Activated naive CD4-positive, alpha-beta T cell treated with anti-CD3 and anti-CD28 coated beads, Interleukin-2, amount 10 ng/mL, durations not matched to agents 7 days and 5 days (primary cell): ENCODE measurements at regions not wholly inside any gene's neighbourhood (a gene's known extent, or its start where the extent isn't known, plus 50 kb on each side); places are given as distances from the start of the nearest gene placed in this dataset.

Experiments
- CTCF ChIA-PET: fragments of 350-600 bp; sonication (Branson Sonifier 250); formaldehyde crosslinking; loops from one replicate; lab custom pipeline; 2021; ENCODE audit warnings: antibody characterized with exemption; lab: Charles Lee
- DNase-seq: peaks from one replicate; pipeline ENCODE4 v3.0.0-alpha.2; 2020
- H3K27ac Mint-ChIP-seq: one replicate; pipeline ENCODE4 v1.8.0; 2021; ENCODE audit warnings: mild to moderate bottlenecking, moderate library complexity, mixed read lengths
- H3K27me3 Mint-ChIP-seq: one replicate; pipeline ENCODE4 v1.8.0; 2021; ENCODE audit warnings: mild to moderate bottlenecking, mixed read lengths
- H3K36me3 Mint-ChIP-seq: one replicate; pipeline ENCODE4 v1.8.0; 2021; ENCODE audit warnings: mixed read lengths
- H3K4me1 Mint-ChIP-seq: one replicate; pipeline ENCODE4 v1.8.0; 2021; ENCODE audit warnings: mixed read lengths
- H3K4me3 Mint-ChIP-seq: one replicate; pipeline ENCODE4 v1.8.0; 2021; ENCODE audit warnings: mild to moderate bottlenecking, moderate library complexity, mixed read lengths
- H3K9me3 Mint-ChIP-seq: one replicate; pipeline ENCODE4 v1.8.0; 2021; ENCODE audit warnings: mixed read lengths

- no peak overlapping the region for H3K27ac Mint-ChIP-seq
- H3K36me3 Mint-ChIP-seq = no peaks in the 10 kb centered on the region
- CTCF ChIA-PET = interaction anchor here (0.5 to 1.6 kb wide), 2 partner anchors 30 to 1404 kb away, joined by 3 to 4 read pairs; no protein-coding TSS in a partner anchor
- H3K9me3 Mint-ChIP-seq = no peaks in the 10 kb centered on the region
- no peak for DNase-seq
- peaks cover 21% of the 10 kb centered on the region for H3K27me3 Mint-ChIP-seq
- no peaks in the 10 kb centered on the region for H3K4me1 Mint-ChIP-seq
- no peak overlapping the region for H3K4me3 Mint-ChIP-seq
Observed at GRCh38 chr12:75881920-75882319, 149.7 kb downstream of the PHLDA1 start.

- Mint-ChIP-seq H3K36me3 (no peaks in the 10 kb centered on the region), H3K27me3 (peaks cover 10% of the 10 kb centered on the region), H3K4me3 (no peak overlapping the region), H3K27ac (no peak overlapping the region), H3K4me1 (peaks cover 3% of the 10 kb centered on the region), H3K9me3 (no peaks in the 10 kb centered on the region)
- DNase-seq = no peak
- CTCF ChIA-PET = no interaction called here
Observed at GRCh38 chr12:75877763-75878621, 153.6 kb downstream of the PHLDA1 start.

DNA sequence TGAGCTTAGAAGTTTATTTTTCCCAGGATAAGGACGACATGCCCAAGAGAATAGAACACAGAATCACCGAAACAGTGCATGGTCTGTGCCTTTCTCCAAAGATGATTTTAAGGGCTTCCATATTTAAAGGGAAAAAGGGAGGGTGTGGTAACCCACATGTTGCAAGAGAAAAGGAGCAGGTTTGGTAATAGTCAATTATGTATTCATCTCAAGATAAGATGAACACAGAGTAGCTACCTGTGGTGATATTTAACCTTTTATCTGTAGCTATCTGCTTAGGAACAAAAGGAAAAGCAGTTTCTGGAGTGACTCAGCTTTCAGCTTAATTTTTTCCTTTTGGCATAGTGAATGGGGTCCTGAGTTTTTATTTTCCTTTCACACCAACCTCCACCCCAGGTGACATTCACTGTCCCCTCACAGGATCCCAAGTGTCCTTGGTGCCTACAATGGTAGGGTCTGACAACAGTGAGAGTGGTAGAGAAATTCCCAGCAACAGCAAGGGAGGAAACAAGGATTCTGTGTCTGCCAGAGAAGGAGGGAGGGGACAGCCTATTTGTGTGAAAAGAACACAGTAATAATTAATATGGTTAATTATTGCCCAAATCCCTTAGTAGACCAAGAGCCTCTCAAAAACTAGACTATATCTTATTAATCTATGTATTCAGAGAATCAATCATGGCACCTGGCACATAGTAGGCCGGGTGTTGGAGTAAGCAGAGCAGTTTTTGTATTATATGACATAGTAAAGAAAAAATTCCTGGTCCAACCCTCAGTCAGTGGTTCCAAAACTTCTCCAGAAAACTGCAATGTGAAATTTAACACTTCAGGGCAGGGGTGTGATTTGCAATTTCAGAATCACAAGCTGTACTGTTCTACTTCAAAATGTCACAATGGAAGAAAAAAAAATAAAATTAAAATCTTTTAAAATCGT, 154.5 kb downstream of the PHLDA1 start:
- CTCF ChIA-PET = no interaction called here
- no peak for DNase-seq
- Mint-ChIP-seq H3K27me3 (peaks cover 13% of the 10 kb centered on the region), H3K27ac (no peak overlapping the region), H3K36me3 (no peaks in the 10 kb centered on the region), H3K4me1 (peaks cover 3% of the 10 kb centered on the region), H3K4me3 (no peak overlapping the region), H3K9me3 (no peaks in the 10 kb centered on the region)

GRCh38 chr12:75874441-75874840, 157.1 kb downstream of the PHLDA1 start:
- peaks cover 3% of the 10 kb centered on the region for H3K4me1 Mint-ChIP-seq
- H3K36me3 Mint-ChIP-seq = no peaks in the 10 kb centered on the region
- no peak overlapping the region for H3K27ac Mint-ChIP-seq
- peaks cover 13% of the 10 kb centered on the region for H3K27me3 Mint-ChIP-seq
- CTCF ChIA-PET = interaction anchor here (0.5 kb wide), 1 partner anchor 23 kb away, joined by 3 read pairs; no protein-coding TSS in a partner anchor
- no peaks in the 10 kb centered on the region for H3K9me3 Mint-ChIP-seq
- DNase-seq = no peak
- H3K4me3 Mint-ChIP-seq = no peak overlapping the region

DNA sequence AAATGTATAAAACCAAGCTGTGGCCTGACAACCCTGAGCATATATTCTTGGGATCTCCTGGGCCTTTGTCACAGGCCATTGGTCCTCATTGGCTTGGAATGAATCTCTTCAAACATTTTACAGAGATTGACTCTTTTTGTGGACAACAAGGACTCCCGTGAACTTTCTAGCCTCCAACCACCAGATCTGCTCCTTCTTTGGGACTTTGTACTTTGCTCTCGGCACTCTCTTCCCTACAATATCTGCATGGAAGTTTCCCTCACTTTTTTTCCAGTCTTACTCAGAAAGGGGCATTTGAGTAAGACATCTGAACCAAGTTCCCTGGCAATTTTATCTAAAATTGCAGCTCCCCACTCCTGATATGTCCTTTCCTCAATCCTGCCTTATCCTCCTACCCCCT, 158.8 kb downstream of the PHLDA1 start:
- peaks cover 8% of the 10 kb centered on the region for H3K27me3 Mint-ChIP-seq
- no peak overlapping the region for H3K27ac Mint-ChIP-seq
- H3K36me3 Mint-ChIP-seq = no peaks in the 10 kb centered on the region
- DNase-seq = no peak
- no peak overlapping the region for H3K4me3 Mint-ChIP-seq
- peaks cover 3% of the 10 kb centered on the region for H3K4me1 Mint-ChIP-seq
- CTCF ChIA-PET = no interaction called here
- H3K9me3 Mint-ChIP-seq = no peaks in the 10 kb centered on the region

DNA sequence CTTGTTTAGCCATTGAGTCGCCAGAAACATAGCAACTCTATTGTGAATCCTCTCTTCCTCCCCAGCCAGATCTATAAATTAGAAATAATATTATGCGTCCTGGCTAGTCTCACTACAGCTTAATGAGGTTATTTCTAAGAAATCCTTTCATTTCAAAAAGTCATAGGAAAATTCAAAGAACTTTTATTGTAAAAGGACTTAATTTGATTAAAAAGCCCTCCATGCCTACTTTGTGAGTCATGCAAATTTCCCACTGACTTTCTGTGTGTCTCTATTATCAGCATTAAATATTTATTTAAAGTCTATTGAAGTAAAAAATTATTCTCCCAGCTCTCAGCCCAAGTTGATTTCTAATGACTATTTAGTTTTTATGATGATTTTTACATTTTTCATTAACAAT, 160.7 kb downstream of the PHLDA1 start:
- no peaks in the 10 kb centered on the region for H3K9me3 Mint-ChIP-seq
- CTCF ChIA-PET = interaction anchor here (0.6 kb wide), 1 partner anchor 257 kb away, joined by 4 read pairs; no protein-coding TSS in a partner anchor
- H3K36me3 Mint-ChIP-seq = no peaks in the 10 kb centered on the region
- peaks cover 4% of the 10 kb centered on the region for H3K27me3 Mint-ChIP-seq
- H3K27ac Mint-ChIP-seq = no peak overlapping the region
- DNase-seq = no peak
- peaks cover 11% of the 10 kb centered on the region for H3K4me1 Mint-ChIP-seq
- no peak overlapping the region for H3K4me3 Mint-ChIP-seq

DNA sequence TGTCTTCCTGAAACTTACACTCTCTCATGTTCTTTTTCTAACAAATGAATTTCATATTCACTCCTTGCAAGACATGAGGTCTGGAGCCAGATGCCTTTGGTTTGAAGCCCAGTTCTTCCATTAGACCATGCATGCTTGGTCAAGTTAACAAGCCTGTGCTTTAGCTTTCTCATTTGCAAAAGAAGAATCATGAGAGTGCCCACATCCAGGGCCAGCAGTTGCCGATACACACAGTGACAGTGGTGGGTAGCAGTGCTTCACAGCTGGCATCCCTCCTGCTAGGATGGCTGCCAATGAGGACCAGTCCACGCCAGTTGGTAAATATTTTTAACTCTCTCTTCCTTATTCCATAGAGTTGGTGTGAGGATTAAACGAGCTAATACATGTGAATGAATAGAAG, 163.1 kb downstream of the PHLDA1 start:
- H3K36me3 Mint-ChIP-seq = no peaks in the 10 kb centered on the region
- no peak overlapping the region for H3K4me3 Mint-ChIP-seq
- no peak overlapping the region for H3K27ac Mint-ChIP-seq
- CTCF ChIA-PET = no interaction called here
- peaks cover 7% of the 10 kb centered on the region for H3K27me3 Mint-ChIP-seq
- H3K9me3 Mint-ChIP-seq = no peaks in the 10 kb centered on the region
- peaks cover 8% of the 10 kb centered on the region for H3K4me1 Mint-ChIP-seq
- no peak for DNase-seq

- no peak for DNase-seq
Observed at GRCh38 chr12:75865315-75865714, 166.3 kb downstream of the PHLDA1 start.

DNA sequence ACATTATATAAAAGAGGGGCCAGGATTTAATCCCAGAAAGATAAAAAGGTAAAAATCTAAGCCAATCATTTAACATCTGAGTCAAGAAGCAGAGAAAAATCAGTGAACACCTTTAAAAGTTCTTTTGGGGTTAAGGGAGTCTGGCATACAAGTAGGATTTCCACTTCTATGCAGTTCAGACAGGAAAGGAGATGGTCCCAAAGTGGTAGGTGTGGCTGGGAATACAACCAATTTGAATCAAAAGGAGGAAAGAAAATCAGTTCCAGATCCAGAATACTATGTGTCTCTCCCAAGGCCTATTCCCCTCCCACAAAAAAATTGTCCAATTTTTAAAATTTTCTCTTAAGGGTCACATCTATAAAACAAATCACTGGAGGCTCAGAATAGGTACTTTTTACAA, 167.4 kb downstream of the PHLDA1 start:
- Mint-ChIP-seq H3K4me1 (peaks cover 8% of the 10 kb centered on the region), H3K27me3 (peaks cover 4% of the 10 kb centered on the region), H3K4me3 (no peak overlapping the region), H3K36me3 (no peaks in the 10 kb centered on the region), H3K27ac (no peak overlapping the region), H3K9me3 (no peaks in the 10 kb centered on the region)
- CTCF ChIA-PET = no interaction called here
- no peak for DNase-seq

More at GRCh38 chr12:75865315-75865714, 166.3 kb downstream of the PHLDA1 start:
- Mint-ChIP-seq H3K4me1 (peaks cover 8% of the 10 kb centered on the region), H3K27ac (no peak overlapping the region), H3K36me3 (no peaks in the 10 kb centered on the region), H3K27me3 (peaks cover 4% of the 10 kb centered on the region), H3K9me3 (no peaks in the 10 kb centered on the region), H3K4me3 (no peak overlapping the region)
- CTCF ChIA-PET = no interaction called here

DNA sequence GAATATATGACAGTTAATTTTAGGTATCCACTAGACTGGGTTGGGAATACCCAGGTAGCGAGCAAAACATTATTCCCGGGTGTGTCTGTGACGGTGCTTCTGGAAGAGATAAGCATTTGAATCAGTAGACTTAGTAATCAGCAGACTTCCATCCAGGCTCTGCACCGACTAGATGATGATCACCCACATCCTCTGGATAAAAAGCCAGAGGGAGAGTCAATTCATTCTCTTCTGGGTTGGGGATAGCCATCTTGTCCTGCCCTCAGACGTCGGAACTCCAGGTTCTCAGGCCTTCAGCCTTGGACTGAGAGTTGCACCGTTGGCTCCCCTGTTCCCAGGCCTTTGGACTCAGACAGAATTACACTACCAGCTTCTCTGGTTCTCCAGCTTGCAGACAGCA, 168.0 kb downstream of the PHLDA1 start:
- no peak overlapping the region for H3K4me3 Mint-ChIP-seq
- H3K27me3 Mint-ChIP-seq = peaks cover 4% of the 10 kb centered on the region

DNA sequence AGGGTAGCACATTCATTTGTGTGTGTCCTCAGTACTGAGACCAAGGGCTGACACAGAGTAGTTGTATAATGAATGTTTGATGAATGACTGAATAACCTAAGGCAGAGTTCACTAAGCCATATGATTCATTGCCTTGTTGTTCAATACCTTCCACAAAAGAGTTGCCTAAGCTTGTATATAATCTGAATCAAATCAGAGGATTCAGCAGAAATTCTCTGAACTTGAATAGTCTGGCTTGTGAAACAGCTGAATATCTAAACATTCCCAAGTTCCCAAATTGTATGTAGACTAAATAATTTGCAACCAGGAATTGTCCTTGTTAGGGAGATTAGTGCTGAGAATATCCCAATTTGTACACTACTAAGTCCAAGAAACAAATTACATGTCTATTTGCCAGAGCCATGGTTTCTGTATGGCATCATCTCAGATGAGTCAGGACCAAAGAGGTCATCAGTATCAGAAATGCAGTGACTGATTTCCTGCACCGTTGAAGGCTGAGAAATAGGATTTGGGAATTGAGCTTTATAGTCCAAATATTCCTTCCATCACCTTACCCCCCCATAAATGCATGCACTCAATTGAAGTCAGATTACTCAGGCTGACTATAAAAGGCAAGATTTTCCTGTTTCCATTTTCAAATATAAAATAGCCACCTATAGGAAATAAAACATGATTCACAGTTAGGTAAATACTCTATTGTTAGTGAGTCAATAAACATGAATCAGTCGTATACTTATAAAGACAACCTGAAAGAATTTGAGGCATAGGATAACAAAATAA, 168.7 kb downstream of the PHLDA1 start:
- Mint-ChIP-seq H3K4me1 (peaks cover 8% of the 10 kb centered on the region), H3K4me3 (no peak overlapping the region), H3K27me3 (peaks cover 4% of the 10 kb centered on the region), H3K36me3 (no peaks in the 10 kb centered on the region), H3K27ac (no peak overlapping the region), H3K9me3 (no peaks in the 10 kb centered on the region)
- DNase-seq = no peak
- CTCF ChIA-PET = no interaction called here

More for the DNA sequence above, 168.0 kb downstream of the PHLDA1 start:
- CTCF ChIA-PET = no interaction called here
- H3K36me3 Mint-ChIP-seq = no peaks in the 10 kb centered on the region
- H3K4me1 Mint-ChIP-seq = peaks cover 8% of the 10 kb centered on the region
- DNase-seq = no peak
- no peaks in the 10 kb centered on the region for H3K9me3 Mint-ChIP-seq
- H3K27ac Mint-ChIP-seq = no peak overlapping the region

- no peaks in the 10 kb centered on the region for H3K9me3 Mint-ChIP-seq
- no peaks in the 10 kb centered on the region for H3K4me1 Mint-ChIP-seq
- H3K27me3 Mint-ChIP-seq = peaks cover 4% of the 10 kb centered on the region
- no peak overlapping the region for H3K4me3 Mint-ChIP-seq
- DNase-seq = no peak
- CTCF ChIA-PET = no interaction called here
- no peak overlapping the region for H3K27ac Mint-ChIP-seq
- H3K36me3 Mint-ChIP-seq = no peaks in the 10 kb centered on the region
Observed at GRCh38 chr12:75859868-75860267, 171.7 kb downstream of the PHLDA1 start.

DNA sequence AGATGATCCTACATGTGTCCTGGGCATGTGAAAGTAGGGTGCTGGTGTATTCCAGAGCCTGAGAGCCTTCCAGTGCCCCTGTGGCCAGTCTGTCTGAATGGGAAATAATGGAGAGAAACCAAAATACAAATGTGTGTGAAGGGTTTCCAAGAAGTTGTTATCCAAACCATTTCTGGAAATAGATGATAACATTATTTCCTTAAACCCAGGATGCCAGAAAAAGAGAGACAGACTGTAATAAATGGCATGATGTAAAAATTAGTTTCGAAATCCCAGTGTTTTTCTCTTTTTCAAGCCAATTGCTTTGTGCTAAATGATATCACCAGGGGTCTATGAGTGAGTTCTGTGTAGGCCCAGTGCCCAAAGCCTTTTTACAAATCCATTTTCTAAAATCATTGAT, 175.3 kb downstream of the PHLDA1 start:
- Mint-ChIP-seq H3K27me3 (peaks cover 10% of the 10 kb centered on the region), H3K4me1 (no peaks in the 10 kb centered on the region), H3K27ac (no peak overlapping the region), H3K9me3 (no peaks in the 10 kb centered on the region), H3K36me3 (no peaks in the 10 kb centered on the region), H3K4me3 (no peak overlapping the region)
- no peak for DNase-seq
- CTCF ChIA-PET = no interaction called here

- H3K27me3 Mint-ChIP-seq = peaks cover 16% of the 10 kb centered on the region
- no peaks in the 10 kb centered on the region for H3K9me3 Mint-ChIP-seq
- no peak overlapping the region for H3K27ac Mint-ChIP-seq
- no peak for DNase-seq
- no peaks in the 10 kb centered on the region for H3K4me1 Mint-ChIP-seq
- CTCF ChIA-PET = no interaction called here
- H3K36me3 Mint-ChIP-seq = no peaks in the 10 kb centered on the region
- H3K4me3 Mint-ChIP-seq = no peak overlapping the region
Observed at GRCh38 chr12:75855360-75855759, 176.2 kb downstream of the PHLDA1 start.
